Inflammatory macrophage treated with lipopolysaccharide for 1 hour (primary cell): ENCODE measurements at regions not wholly inside any gene's neighbourhood (a gene's known extent, or its start where the extent isn't known, plus 50 kb on each side); places are given as distances from the start of the nearest gene placed in this dataset.
"Not testable (repeated sequence)": the region's sequence is repeated elsewhere in the genome, so short reads cannot be mapped to it uniquely, and the experiment has no call there.

Source experiments
- DNase-seq, 2 donors: peaks; one replicate each; pipeline ENCODE4 v3.0.0-alpha.2; 2020 to 2022

- DNase-seq, result no peak
Measured at GRCh38 chr5:108696951-108697715, 50.6 kb upstream of the FER start.

GRCh38 chr5:108696407-108696806 lies 51.3 kb upstream of the FER start:
- DNase-seq, result no peak

- DNase-seq, result no peak
Measured at GRCh38 chr5:108688485-108688884, 59.2 kb upstream of the FER start.

- peak; percentile 31 to 38 for DNase-seq
Measured at GRCh38 chr5:108687595-108688200, 60.0 kb upstream of the FER start.

- DNase-seq, result no peak
Measured at GRCh38 chr5:108686676-108687075, 61.0 kb upstream of the FER start.

- not testable (repeated sequence) for DNase-seq
Measured at GRCh38 chr5:108685448-108686216, 62.1 kb upstream of the FER start.

GRCh38 chr5:108681079-108681921 lies 66.4 kb upstream of the FER start:
- peak; percentile 64 to 75 for DNase-seq

- DNase-seq, result no peak
Measured at GRCh38 chr5:108678091-108678490, 69.6 kb upstream of the FER start.

DNA sequence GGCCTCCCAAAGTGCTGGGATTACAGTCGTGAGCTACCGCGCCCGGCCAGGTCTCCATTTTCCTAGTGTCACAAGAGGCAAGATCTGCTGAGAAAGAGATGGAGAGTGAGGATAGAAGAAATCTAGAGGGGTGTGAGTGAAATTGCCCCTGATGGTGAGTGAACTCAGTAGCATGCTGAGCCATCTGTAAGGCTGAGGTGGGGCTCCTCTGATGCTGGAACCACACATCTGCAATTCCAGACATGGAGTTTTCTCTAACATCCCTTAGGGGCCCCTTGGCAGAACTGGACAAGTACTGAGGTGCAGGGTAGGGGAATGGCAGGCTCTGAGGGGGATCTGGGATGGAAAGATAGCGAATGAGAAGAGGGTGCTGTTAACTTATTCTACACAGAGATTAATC lies 72.0 kb upstream of the FER start:
- DNase-seq, result no peak

DNA sequence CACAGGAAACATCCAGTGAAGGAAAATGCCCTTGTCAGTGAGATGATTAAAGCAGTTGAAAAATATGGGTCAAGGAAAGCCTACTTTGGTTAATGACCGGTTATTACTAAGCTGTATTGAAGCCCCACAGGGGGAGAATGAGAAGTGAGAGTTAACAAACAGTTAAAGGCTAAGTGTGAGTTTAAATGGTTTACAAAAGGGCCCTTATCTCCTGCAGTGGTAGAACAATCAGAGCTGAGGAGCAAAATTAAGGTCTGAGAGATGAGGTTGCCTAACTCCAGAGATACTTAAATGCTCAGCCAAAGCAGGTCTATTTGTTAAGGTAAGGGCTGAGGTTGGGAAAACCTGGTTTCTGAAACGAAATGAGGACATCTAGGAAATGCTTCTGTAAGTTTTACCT lies 75.1 kb upstream of the FER start:
- DNase-seq, result no peak

DNA sequence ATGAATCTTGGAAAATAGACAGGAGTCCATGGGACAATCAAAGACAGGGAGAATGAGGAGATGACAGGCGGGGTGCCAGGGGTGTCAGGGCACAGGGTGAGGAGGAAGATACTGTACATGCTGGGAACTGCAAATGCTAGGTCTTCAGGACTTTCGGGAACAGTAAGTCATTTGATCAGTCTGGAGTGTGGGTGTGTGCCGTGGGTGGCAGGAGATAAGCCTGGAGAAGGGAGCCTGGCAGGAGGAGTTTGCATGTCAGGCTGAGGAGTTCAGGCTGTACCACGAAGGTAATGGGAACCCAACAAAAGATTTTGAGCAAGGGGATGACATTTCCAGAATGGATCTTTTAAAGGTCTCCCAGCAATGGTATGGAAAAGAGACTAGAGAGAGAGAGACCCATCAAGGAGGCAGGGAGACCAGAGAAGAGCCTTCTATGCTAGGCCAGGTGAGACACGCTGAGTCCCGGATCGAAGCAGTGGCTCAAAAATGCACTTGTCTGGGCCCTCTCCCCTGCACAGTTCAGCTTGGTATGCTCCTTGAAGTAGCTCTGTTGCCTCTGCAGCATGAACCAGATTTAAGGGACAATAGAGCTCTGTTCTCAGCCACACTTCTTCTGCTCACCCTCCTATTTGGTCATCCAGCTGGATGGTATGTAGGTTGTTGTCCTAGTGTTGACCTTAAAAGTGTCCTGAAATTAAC lies 77.0 kb upstream of the FER start:
- DNase-seq, result no peak

- DNase-seq, result no peak
Measured at GRCh38 chr5:108669462-108669861, 78.2 kb upstream of the FER start.

DNA sequence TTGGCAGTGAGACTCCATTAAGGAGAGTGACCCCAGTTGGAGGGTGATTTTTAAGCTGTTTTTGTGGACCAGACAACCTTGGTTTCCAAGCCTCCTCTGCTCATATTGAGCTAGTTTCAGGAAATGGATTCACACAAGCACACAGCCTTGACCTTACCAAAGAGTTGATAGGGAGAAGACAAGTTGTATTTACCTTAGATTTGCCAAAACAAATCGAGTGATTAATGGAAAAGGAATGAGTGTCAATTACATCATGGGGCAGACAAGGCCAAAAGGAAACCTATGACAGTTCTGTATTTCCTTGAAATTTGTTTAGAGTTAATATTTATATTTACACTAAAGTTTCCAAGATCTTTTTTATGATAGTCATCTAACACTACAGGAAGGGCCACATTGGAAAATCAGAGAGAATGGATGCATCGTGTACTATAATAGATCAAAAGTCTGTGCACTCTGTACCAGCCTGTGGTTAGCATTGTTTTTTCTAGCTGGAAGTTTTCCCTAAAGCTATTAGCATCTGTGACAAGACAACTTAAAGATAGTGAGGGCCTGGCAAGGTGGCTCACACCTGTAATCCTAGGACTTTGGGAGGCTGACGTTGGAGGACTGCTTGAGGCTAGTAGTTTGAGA lies 86.0 kb upstream of the FER start:
- no peak for DNase-seq

DNA sequence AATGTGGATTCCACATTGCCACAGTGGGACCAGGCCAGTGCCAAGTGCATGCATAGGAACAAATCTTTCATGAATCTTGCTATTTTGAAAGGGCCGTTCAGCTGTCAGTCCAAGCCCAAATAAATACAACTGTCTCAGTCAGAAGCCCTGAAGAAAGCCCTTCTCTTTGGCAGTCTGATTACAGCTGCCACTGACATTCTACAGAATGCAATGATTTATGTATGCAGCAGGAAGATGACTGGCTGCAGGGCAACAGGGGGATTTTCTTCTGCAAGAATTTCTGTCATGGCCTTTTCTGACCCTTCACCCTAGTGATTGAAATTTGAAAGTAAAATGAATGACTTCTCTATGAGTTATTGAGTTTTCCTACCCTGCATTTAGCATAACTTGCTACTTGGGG lies 86.7 kb upstream of the FER start:
- no peak for DNase-seq

GRCh38 chr5:108660291-108660690 lies 87.4 kb upstream of the FER start:
- no peak for DNase-seq

GRCh38 chr5:108659531-108659930 lies 88.2 kb upstream of the FER start:
- DNase-seq, result no peak

GRCh38 chr5:108655750-108656450 lies 91.8 kb upstream of the FER start:
- DNase-seq, result no peak

GRCh38 chr5:108654051-108654450 lies 93.6 kb upstream of the FER start:
- DNase-seq, result no peak

GRCh38 chr5:108653201-108653600 lies 94.5 kb upstream of the FER start:
- DNase-seq, result no peak

- no peak for DNase-seq
Measured at GRCh38 chr5:108650997-108651396, 96.7 kb upstream of the FER start.

- no peak for DNase-seq
Measured at GRCh38 chr5:108649646-108650045, 98.1 kb upstream of the FER start.
